Neutrophil (primary cell): ENCODE measurements at regions not wholly inside any gene's neighbourhood (a gene's known extent, or its start where the extent isn't known, plus 50 kb on each side); places are given as distances from the start of the nearest gene placed in this dataset.

Source experiments
- H3K27ac ChIP-seq: fragments of 200-600 bp; sonication (generic); 2 replicates; pipeline ENCODE4 v1.5.1; 2016; ENCODE audit warnings: mild to moderate bottlenecking, moderate library complexity
- H3K27me3 ChIP-seq: fragments of 200-600 bp; sonication (generic); 2 replicates; pipeline ENCODE4 v1.6.0; 2016; ENCODE audit warnings: mild to moderate bottlenecking
- H3K36me3 ChIP-seq: fragments of 200-600 bp; sonication (generic); 2 replicates; pipeline ENCODE4 v1.5.1; 2017
- H3K4me1 ChIP-seq, 2 experiments: fragments of 200-600 bp in 1 of 2; sonication (generic) in 1 of 2; 1 replicate in 1 of 2; 2 replicates in 1 of 2; pipeline versions ENCODE4 v1.5.1 to v1.6.1; 2013 to 2016; ENCODE audit warnings: low read depth in 1 of 2, low read length in 1 of 2, mild to moderate bottlenecking in 1 of 2, moderate library complexity in 1 of 2; ENCODE audit not compliant: control insufficient read depth in 1 of 2, insufficient read depth in 1 of 2
- H3K4me3 ChIP-seq, 2 experiments: fragments of 200-600 bp in 1 of 2; sonication (generic) in 1 of 2; 1 replicate in 1 of 2; 2 replicates in 1 of 2; pipeline ENCODE4 v1.5.1; 2013 to 2016; ENCODE audit warnings: low read depth in 1 of 2, low read length in 1 of 2, mild to moderate bottlenecking in 1 of 2, moderate library complexity in 1 of 2
- H3K9me3 ChIP-seq: fragments of 200-600 bp; sonication (generic); 2 replicates; pipeline ENCODE4 v1.5.1; 2016
- CTCF ChIP-seq: fragments of 200-600 bp; sonication (generic); IDR thresholded peaks from 2 replicates; pipeline ENCODE4 v1.5.1; 2016; ENCODE audit warnings: antibody characterized with exemption

DNA sequence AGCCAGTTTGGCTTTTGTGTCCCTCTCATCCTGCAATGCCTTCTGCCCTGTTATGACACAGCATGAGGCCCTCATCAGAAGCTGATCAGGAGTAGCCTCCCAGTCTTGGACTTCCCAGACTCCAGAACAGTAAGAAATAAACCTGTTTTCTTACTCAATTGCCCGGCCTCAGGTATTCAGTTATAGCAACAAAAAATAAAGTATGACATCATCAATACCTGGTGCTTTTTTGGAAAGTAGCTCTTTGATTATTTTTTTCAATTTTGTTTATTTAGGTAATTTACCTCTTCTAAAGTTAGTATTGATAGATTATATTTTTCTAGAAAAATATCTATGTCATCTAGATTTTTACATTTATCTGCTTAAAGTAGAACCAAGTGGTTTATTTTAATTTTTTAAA, 112.8 kb upstream of the CES5A start:
- Histone ChIP-seq H3K4me3 (no peak overlapping the region), H3K9me3 (no peaks in the 10 kb centered on the region), H3K27me3 (no peaks in the 10 kb centered on the region), H3K4me1 (no peaks in the 10 kb centered on the region), H3K36me3 (no peaks in the 10 kb centered on the region), H3K27ac (no peak overlapping the region)
- TF ChIP-seq CTCF: no peak

GRCh38 chr16:55982597-55982996, 107.4 kb upstream of the CES5A start:
- H3K9me3 ChIP-seq: no peaks in the 10 kb centered on the region
- H3K36me3 ChIP-seq: no peaks in the 10 kb centered on the region
- H3K27me3 ChIP-seq: no peaks in the 10 kb centered on the region
- H3K4me3 ChIP-seq: no peak overlapping the region
- H3K4me1 ChIP-seq: no peaks in the 10 kb centered on the region
- TF ChIP-seq CTCF: no peak
- H3K27ac ChIP-seq: no peak overlapping the region

- Histone ChIP-seq H3K4me3 (no peak overlapping the region), H3K9me3 (no peaks in the 10 kb centered on the region), H3K4me1 (no peaks in the 10 kb centered on the region), H3K36me3 (no peaks in the 10 kb centered on the region), H3K27ac (no peak overlapping the region), H3K27me3 (no peaks in the 10 kb centered on the region)
- no peak for TF ChIP-seq CTCF
These were observed 106.4 kb upstream of the CES5A start for GRCh38 chr16:55981557-55981956.

DNA sequence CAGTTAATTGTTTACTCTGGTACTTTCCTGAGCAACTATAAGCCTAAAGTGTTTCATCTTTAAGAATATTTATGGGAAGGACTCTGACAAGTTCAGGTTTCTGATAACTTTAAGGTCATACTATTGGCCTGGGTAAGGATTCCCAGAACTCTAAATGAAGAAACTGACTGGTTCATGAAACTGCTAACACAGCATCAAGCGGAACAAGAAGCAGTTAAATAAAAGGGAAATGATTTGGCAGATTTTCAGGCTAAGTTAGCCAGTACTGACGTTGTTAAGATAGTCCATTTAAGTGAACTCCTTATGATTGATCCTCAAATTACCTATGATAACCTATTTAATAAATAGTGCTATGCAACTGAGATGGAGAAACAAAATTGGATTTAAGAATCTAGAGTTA, 101.6 kb upstream of the CES5A start:
- H3K27me3 ChIP-seq: peaks cover 6% of the 10 kb centered on the region
- no peak overlapping the region for H3K4me3 ChIP-seq
- H3K9me3 ChIP-seq: no peaks in the 10 kb centered on the region
- no peaks in the 10 kb centered on the region for H3K4me1 ChIP-seq
- no peak for TF ChIP-seq CTCF
- H3K36me3 ChIP-seq: no peaks in the 10 kb centered on the region
- no peak overlapping the region for H3K27ac ChIP-seq

DNA sequence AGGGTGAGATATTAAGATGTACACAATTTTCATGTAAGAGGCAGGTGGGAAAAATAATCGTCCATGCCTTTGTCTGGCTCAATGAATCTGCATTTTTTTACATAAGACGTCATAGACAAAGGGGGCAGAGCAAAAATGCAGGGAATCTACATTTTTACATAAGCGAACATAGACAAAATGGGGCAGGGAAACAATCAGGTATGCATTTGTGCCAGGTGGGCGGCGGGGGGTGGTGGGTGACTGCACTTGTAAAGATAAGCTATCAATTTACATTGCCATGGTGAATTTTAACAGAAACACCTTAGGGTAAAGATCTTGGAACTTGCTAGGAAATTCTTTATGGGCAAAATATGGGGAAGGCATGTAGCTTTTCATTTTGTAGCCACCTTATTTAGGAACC, 96.3 kb upstream of the CES5A start:
- no peak for TF ChIP-seq CTCF
- Histone ChIP-seq H3K27ac (no peak overlapping the region), H3K27me3 (peaks cover 6% of the 10 kb centered on the region), H3K4me3 (no peak overlapping the region), H3K4me1 (no peaks in the 10 kb centered on the region), H3K9me3 (no peaks in the 10 kb centered on the region), H3K36me3 (no peaks in the 10 kb centered on the region)

GRCh38 chr16:55968221-55968620, 93.0 kb upstream of the CES5A start:
- Histone ChIP-seq H3K36me3 (no peaks in the 10 kb centered on the region), H3K27me3 (no peaks in the 10 kb centered on the region), H3K4me3 (no peak overlapping the region), H3K27ac (no peak overlapping the region), H3K4me1 (no peaks in the 10 kb centered on the region), H3K9me3 (no peaks in the 10 kb centered on the region)
- no peak for TF ChIP-seq CTCF
